SIG-M5 treated with dmso at 0.1 percent for 504 hours (cell line): ENCODE measurements at regions not wholly inside any gene's neighbourhood (a gene's known extent, or its start where the extent isn't known, plus 50 kb on each side); places are given as distances from the start of the nearest gene placed in this dataset.

Experiments used
- DNase-seq: peaks from one replicate; lab custom pipeline; 2025; ENCODE audit not compliant: unreplicated experiment; lab: John Stamatoyannopoulos, UW

- DNase-seq = no peak
These were observed 288.0 kb upstream of the ANKRD55 start for GRCh38 chr5:56520986-56521730.

- DNase-seq = no peak
These were observed 285.7 kb upstream of the ANKRD55 start for GRCh38 chr5:56518820-56519219.

GRCh38 chr5:56517011-56517416, 283.9 kb upstream of the ANKRD55 start:
- peak; percentile 37 for DNase-seq

DNA sequence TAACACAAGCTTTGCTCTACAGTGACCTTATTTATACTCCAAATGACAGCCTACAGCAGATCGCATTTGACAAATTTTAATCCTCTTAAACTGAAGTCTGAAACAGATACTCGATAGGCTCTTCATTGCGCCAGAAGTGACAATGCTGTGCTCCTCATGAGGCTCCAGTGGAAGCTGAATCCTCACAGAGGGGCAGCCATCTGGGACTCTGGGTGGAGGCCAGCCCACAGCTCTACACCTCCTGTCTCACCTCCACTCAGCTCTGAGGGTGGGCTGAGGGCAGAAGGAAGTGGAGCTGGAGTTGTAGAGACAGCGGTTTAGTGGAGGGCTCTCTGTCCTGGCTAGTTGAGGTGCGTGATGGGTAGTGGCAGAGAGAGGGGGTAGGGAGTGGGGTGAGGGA, 283.3 kb upstream of the ANKRD55 start:
- no peak for DNase-seq

GRCh38 chr5:56516035-56516434, 282.9 kb upstream of the ANKRD55 start:
- DNase-seq = no peak

- DNase-seq = no peak
These were observed 281.9 kb upstream of the ANKRD55 start for GRCh38 chr5:56515011-56515410.

GRCh38 chr5:56514245-56514644, 281.1 kb upstream of the ANKRD55 start:
- no peak for DNase-seq

DNA sequence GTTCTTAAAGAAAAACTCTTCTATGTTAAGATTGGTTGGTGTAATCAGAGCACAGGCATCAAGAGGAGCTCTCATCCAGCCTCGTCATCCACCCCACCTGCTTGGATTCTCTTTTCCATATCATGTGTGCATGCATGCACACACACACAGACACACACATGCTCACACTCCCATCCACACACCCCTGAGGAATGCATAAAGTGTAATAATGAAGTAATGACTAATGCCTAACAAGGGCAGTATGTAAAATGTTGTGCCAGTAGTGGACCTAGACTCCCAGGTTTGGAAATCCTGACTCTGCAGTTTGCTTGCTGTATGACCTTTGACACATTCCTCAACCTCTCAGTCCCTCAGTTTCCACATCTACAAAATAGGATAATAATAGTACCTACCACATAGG, 280.0 kb upstream of the ANKRD55 start:
- DNase-seq = no peak

- no peak for DNase-seq
These were observed 279.3 kb upstream of the ANKRD55 start for GRCh38 chr5:56512313-56512996.

DNA sequence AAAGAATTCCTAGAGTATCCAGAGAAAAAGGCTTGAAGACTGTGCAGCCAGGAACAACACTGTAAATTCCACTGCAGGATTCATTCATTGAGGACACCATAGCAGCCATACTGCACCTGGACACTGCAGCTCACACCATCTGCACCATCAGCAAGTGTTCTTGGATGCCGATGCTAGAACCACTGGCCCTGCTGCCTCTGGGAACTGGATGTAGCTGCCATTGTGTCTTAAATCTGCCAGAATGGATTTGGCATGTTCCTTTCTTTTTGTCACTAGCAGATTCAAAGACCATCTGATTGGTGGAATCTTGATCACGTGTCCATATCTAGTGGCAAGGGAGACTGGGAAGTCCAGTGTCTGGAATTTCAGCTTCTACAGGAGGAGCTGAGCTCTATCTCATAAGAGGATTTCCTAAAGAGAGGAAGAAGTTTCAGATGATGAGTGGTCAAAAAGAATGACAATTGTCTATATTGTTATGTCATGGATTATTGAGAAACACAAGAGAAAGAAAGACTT, 278.3 kb upstream of the ANKRD55 start:
- DNase-seq = no peak

DNA sequence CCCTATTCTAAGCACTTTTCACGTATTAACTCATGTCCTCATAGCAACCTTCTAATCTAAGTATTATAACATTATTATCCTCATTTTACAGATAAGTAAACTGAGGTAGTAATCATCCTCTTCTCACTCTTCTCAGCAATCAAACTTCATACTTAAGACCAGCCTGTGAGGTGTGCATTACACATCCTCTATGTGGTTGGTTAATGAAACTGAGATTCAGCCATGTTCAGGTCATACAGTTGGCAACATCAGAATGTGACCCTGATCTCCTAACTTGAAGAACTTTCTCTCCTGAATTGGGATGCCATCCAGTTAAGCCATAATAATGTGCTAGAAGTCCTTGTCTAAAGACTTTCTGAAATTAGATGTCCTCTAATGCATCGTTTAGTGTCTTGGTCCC, 275.1 kb upstream of the ANKRD55 start:
- no peak for DNase-seq

GRCh38 chr5:56507351-56507930, 274.3 kb upstream of the ANKRD55 start:
- no peak for DNase-seq

GRCh38 chr5:56506211-56506965, 273.3 kb upstream of the ANKRD55 start:
- no peak for DNase-seq

DNA sequence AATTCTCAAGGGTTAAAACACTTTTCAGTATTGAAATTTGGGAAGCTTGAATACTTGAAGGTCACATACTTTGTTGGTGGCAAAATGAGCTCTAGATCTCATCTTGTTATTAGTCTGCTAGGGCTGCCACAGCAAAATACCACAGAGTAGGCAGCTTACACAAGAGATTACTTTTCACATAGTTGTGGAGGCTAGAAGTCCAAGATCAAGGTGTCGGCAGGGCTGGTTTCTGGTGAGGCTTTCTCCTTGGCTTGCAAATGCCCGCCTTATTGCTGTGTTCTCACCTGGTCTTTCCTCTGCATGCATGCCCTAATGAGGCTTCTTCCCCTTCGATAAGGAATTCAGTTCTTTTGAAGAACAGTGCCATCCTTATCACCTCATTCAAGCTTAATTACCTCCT, 270.8 kb upstream of the ANKRD55 start:
- DNase-seq = no peak

- peak; percentile 37 for DNase-seq
These were observed 268.8 kb upstream of the ANKRD55 start for GRCh38 chr5:56501781-56502557.

DNA sequence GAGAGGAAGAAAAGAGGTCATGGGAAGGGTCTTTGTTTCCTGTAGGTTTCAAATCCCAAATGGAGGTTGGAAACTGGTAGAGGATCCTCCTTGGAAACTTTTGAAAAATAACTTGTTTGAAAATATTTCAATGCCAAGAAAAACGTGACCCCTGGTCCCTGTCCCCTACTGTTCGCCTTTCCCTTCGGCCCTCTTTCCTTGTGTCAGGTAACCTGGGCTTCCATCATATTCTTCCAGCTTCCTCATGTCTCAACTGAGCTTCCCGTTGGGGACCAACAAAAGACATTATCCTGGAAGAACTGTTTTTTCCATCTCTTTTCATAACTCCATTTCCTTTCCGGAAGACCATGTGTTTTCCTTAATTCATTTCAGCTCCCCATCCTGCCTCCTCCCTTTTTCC, 266.8 kb upstream of the ANKRD55 start:
- no peak for DNase-seq

- no peak for DNase-seq
These were observed 266.4 kb upstream of the ANKRD55 start for GRCh38 chr5:56499491-56499890.

- DNase-seq = no peak
These were observed 265.7 kb upstream of the ANKRD55 start for GRCh38 chr5:56498759-56499395.

GRCh38 chr5:56496581-56497063, 263.5 kb upstream of the ANKRD55 start:
- DNase-seq = no peak

DNA sequence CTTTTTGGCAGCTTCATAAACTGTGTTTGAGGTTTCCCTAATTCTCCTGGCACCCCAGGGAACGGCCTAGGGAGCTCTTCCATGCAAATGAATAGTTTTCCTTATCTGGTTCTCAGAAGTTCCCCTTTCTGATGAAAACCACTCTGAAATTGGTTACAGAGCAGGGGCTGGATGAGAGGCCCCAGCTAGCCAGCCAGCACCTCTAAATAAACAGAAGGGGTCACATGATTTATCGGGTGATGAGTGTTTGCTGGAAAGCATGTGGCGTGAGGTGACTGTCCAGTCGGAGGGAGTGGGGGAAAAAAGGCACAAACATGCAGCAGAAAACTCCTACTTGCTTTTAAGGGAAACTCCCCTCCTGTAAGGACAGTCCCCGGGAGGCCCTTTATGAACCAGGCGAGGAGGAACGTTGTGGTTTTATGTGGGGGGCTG, 261.2 kb upstream of the ANKRD55 start:
- no peak for DNase-seq
